H1 (cell line): ENCODE measurements at regions not wholly inside any gene's neighbourhood (a gene's known extent, or its start where the extent isn't known, plus 50 kb on each side); places are given as distances from the start of the nearest gene placed in this dataset.

Experiments used
- CTCF ChIA-PET: fragments of 300-600 bp; sonication (Branson Sonifier 250); formaldehyde crosslinking; loops from one replicate; lab custom pipeline; 2021; ENCODE audit not compliant: partially characterized antibody; lab: Charles Lee
- POLR2A ChIA-PET: fragments of 300-600 bp; sonication (Branson Sonifier 250); formaldehyde crosslinking; loops from one replicate; lab custom pipeline; 2021; ENCODE audit warnings: inconsistent platforms; ENCODE audit not compliant: partially characterized antibody; lab: Charles Lee
- DNase-seq, 2 experiments: peaks; one replicate each; pipeline versions ENCODE4 v3.0.0 to v3.0.0-alpha.2; 2010 to 2022; ENCODE audit warnings: low spot score in 2 of 2, low read depth in 1 of 2, mixed read lengths in 1 of 2
- FAIRE-seq: peaks from 2 replicates; lab custom pipeline; 2011; peaks lifted over from hg19 to GRCh38; lab: Jason Lieb, UNC
- H2AFZ ChIP-seq: 2 replicates; pipeline ENCODE4 v1.8.1; 2012; ENCODE audit warnings: low read length, inconsistent platforms
- H2AK5ac ChIP-seq: 2 replicates; pipeline ENCODE4 v1.6.1; 2013; ENCODE audit warnings: low read depth, low read length
- H2BK120ac ChIP-seq: replicated peaks from 2 replicates; pipeline ENCODE3; 2013; ENCODE audit warnings: low read depth, low read length, inconsistent platforms
- H2BK12ac ChIP-seq: 2 replicates; pipeline ENCODE4 v1.6.1; 2013; ENCODE audit warnings: low read depth, low read length
- H2BK15ac ChIP-seq: 2 replicates; pipeline ENCODE4 v1.6.1; 2013; ENCODE audit warnings: low read length
- H2BK20ac ChIP-seq: 2 replicates; pipeline ENCODE4 v1.6.1; 2013; ENCODE audit warnings: low read length
- H2BK5ac ChIP-seq: 2 replicates; pipeline ENCODE4 v1.6.1; 2013; ENCODE audit warnings: low read depth, low read length
- H3K14ac ChIP-seq: 2 replicates; pipeline ENCODE4 v1.6.1; 2013; ENCODE audit warnings: inconsistent platforms; ENCODE audit not compliant: insufficient read length
- H3K18ac ChIP-seq: 2 replicates; pipeline ENCODE4 v1.6.1; 2013; ENCODE audit warnings: low read length; ENCODE audit errors: extremely low read depth
- H3K23ac ChIP-seq: 2 replicates; pipeline ENCODE4 v1.6.1; 2013; ENCODE audit warnings: inconsistent platforms; ENCODE audit not compliant: insufficient read length
- H3K23me2 ChIP-seq: 2 replicates; pipeline ENCODE4 v1.6.1; 2013; ENCODE audit warnings: low read depth, low read length
- H3K27ac ChIP-seq: 2 replicates; pipeline ENCODE4 v1.6.1; 2011; ENCODE audit warnings: low read depth, low read length, inconsistent platforms
- H3K27me3 ChIP-seq, 4 experiments: replicated peaks in 1 of 4; 1 replicate in 1 of 4; 2 replicates in 3 of 4; pipeline versions ENCODE4 v1.6.1 to v1.8.1; 2011 to 2013; ENCODE audit warnings: low read length in 3 of 4, mild to moderate bottlenecking in 3 of 4, inconsistent platforms in 2 of 4, mixed read lengths in 2 of 4, moderate library complexity in 1 of 4; ENCODE audit not compliant: control insufficient read depth in 3 of 4, insufficient read depth in 3 of 4; ENCODE audit errors: extremely low read depth in 1 of 4
- H3K36me3 ChIP-seq, 4 experiments: 2 replicates each; pipeline versions ENCODE4 v1.6.1 to v1.8.1; 2011 to 2013; ENCODE audit warnings: mild to moderate bottlenecking in 4 of 4, low read length in 3 of 4, moderate library complexity in 2 of 4, control low read depth in 1 of 4, inconsistent platforms in 1 of 4; ENCODE audit not compliant: insufficient read depth in 4 of 4, control insufficient read depth in 2 of 4
- H3K4ac ChIP-seq: replicated peaks from 2 replicates; pipeline ENCODE3; 2013; ENCODE audit warnings: low read length, low read depth, mixed read lengths, inconsistent platforms; ENCODE audit not compliant: insufficient read length
- H3K4me1 ChIP-seq, 4 experiments: replicated peaks in 1 of 4; 1 replicate in 1 of 4; 2 replicates in 3 of 4; pipeline versions ENCODE4 v1.6.1 to v1.8.1; 2011 to 2013; ENCODE audit warnings: low read length in 3 of 4, inconsistent platforms in 2 of 4, mixed read lengths in 1 of 4; ENCODE audit not compliant: insufficient read depth in 4 of 4, control insufficient read depth in 3 of 4
- H3K4me2 ChIP-seq, 2 experiments: 2 replicates each; pipeline versions ENCODE4 v1.6.1 to v1.8.1; 2011 to 2013; ENCODE audit warnings: low read depth in 2 of 2, low read length in 2 of 2, control low read depth in 1 of 2, inconsistent platforms in 1 of 2, mild to moderate bottlenecking in 1 of 2; ENCODE audit not compliant: insufficient read depth in 1 of 2
- H3K4me3 ChIP-seq, 4 experiments: fragments of 200-600, 300-600 bp in 1 of 4; sonication (generic), shearing (Covaris generic), sonication (Bioruptor Twin) in 1 of 4; 2 replicates each; pipeline versions ENCODE4 v1.5.1 to v1.8.1; 2011 to 2016; ENCODE audit warnings: low read length in 4 of 4, low read depth in 3 of 4, control low read depth in 2 of 4, inconsistent platforms in 2 of 4, mild to moderate bottlenecking in 2 of 4, mixed read lengths in 1 of 4, moderate library complexity in 1 of 4; ENCODE audit not compliant: insufficient read depth in 2 of 4; ENCODE audit errors: extremely low read depth in 1 of 4
- H3K56ac ChIP-seq: replicated peaks from 2 replicates; pipeline ENCODE3; 2013; ENCODE audit warnings: low read depth, mild to moderate bottlenecking, mixed read lengths, low read length, inconsistent platforms; ENCODE audit not compliant: insufficient read length
- H3K79me1 ChIP-seq: 2 replicates; pipeline ENCODE4 v1.6.1; 2013; ENCODE audit warnings: low read depth, low read length, control low read depth
- H3K79me2 ChIP-seq, 2 experiments: 2 replicates each; pipeline versions ENCODE4 v1.6.1 to v1.8.1; 2012 to 2013; ENCODE audit warnings: low read length in 2 of 2, mild to moderate bottlenecking in 2 of 2, inconsistent platforms in 1 of 2; ENCODE audit not compliant: insufficient read depth in 2 of 2, control insufficient read depth in 1 of 2
- H3K9ac ChIP-seq, 4 experiments: replicated peaks in 1 of 4; 1 replicate in 1 of 4; 2 replicates in 3 of 4; pipeline versions ENCODE4 v1.6.1 to v1.8.1; 2011 to 2013; ENCODE audit warnings: low read depth in 3 of 4, low read length in 3 of 4, control low read depth in 2 of 4, mild to moderate bottlenecking in 2 of 4, moderate library complexity in 2 of 4, inconsistent platforms in 1 of 4; ENCODE audit errors: extremely low read depth in 1 of 4
- H3K9me3 ChIP-seq, 2 experiments: 2 replicates each; pipeline versions ENCODE4 v1.6.1 to v1.8.1; 2012 to 2013; ENCODE audit warnings: mild to moderate bottlenecking in 2 of 2, moderate library complexity in 2 of 2, control low read depth in 1 of 2, inconsistent platforms in 1 of 2, low read depth in 1 of 2, low read length in 1 of 2, mixed read lengths in 1 of 2; ENCODE audit not compliant: insufficient read depth in 2 of 2
- H4K20me1 ChIP-seq, 2 experiments: replicated peaks in 1 of 2; 2 replicates each; pipeline versions ENCODE3 to v1.8.1; 2011 to 2013; ENCODE audit warnings: inconsistent platforms in 2 of 2, low read length in 2 of 2, mild to moderate bottlenecking in 1 of 2; ENCODE audit not compliant: insufficient read depth in 2 of 2, control insufficient read depth in 1 of 2
- H4K5ac ChIP-seq: 2 replicates; pipeline ENCODE4 v1.6.1; 2013; ENCODE audit warnings: low read length, low read depth, mixed read lengths, inconsistent platforms; ENCODE audit not compliant: insufficient read length
- H4K8ac ChIP-seq: 2 replicates; pipeline ENCODE4 v1.8.0; 2013; ENCODE audit warnings: mild to moderate bottlenecking, moderate library complexity, low read length, inconsistent platforms; ENCODE audit not compliant: insufficient read depth; ENCODE audit errors: extremely low read depth
- H4K91ac ChIP-seq: replicated peaks from 2 replicates; pipeline ENCODE3; 2013; ENCODE audit warnings: low read length, mixed read lengths, inconsistent platforms; ENCODE audit not compliant: insufficient read length
- CBX5 ChIP-seq: fragments of 300-800, 300-1000 bp; sonication (generic); IDR thresholded peaks from 2 replicates; pipeline ENCODE4 v1.7.1; 2016; ENCODE audit warnings: antibody characterized with exemption, low read length, low read depth
- CBX8 ChIP-seq: fragments of 300-800, 300-1000 bp; sonication (generic); IDR thresholded peaks from 2 replicates; pipeline ENCODE4 v1.7.1; 2016; ENCODE audit warnings: low read depth, low read length, borderline replicate concordance
- EGR1 ChIP-seq: IDR thresholded peaks from 2 replicates; pipeline ENCODE4 v1.6.1; 2011; ENCODE audit warnings: low read depth, low read length, borderline replicate concordance
- HDAC6 ChIP-seq: IDR thresholded peaks from one replicate; pipeline ENCODE4 v1.7.1; 2012; ENCODE audit warnings: low read depth, mild to moderate bottlenecking, inconsistent platforms, low read length, moderate library complexity
- KDM1A ChIP-seq: fragments of 200-600, 300-600 bp; sonication (generic); IDR thresholded peaks from 2 replicates; pipeline ENCODE4 v1.7.1; 2016; ENCODE audit warnings: mild to moderate bottlenecking, low read length, borderline replicate concordance
- NANOG ChIP-seq: IDR thresholded peaks from 2 replicates; pipeline ENCODE4 v1.6.1; 2011; ENCODE audit warnings: low read length, low read depth, mild to moderate bottlenecking, inconsistent platforms; ENCODE audit not compliant: insufficient read depth, poor library complexity, severe bottlenecking
- RBBP5 ChIP-seq: IDR thresholded peaks from 2 replicates; pipeline ENCODE4 v1.7.1; 2012; ENCODE audit warnings: low read depth, mild to moderate bottlenecking, inconsistent platforms, low read length, moderate library complexity, borderline replicate concordance
- RFX5 ChIP-seq: IDR thresholded peaks from 2 replicates; pipeline ENCODE4 v1.6.1; 2011; ENCODE audit warnings: low read depth, low read length, improper control_type of control experiment, borderline replicate concordance
- SAP30 ChIP-seq: fragments of 300-600 bp; sonication (generic); IDR thresholded peaks from 2 replicates; pipeline ENCODE4 v1.7.1; 2012; ENCODE audit warnings: low read length, moderate library complexity, mild to moderate bottlenecking, inconsistent platforms; ENCODE audit not compliant: insufficient read depth, insufficient replicate concordance
- SP4 ChIP-seq: IDR thresholded peaks from 2 replicates; pipeline ENCODE4 v1.6.1; 2012; ENCODE audit warnings: low read length, inconsistent platforms
- SRF ChIP-seq: IDR thresholded peaks from 2 replicates; pipeline ENCODE4 v1.6.1; 2011; ENCODE audit warnings: mild to moderate bottlenecking, low read depth, low read length, moderate library complexity
- SUZ12 ChIP-seq: fragments of 200-600 bp; sonication (generic); IDR thresholded peaks from 2 replicates; pipeline ENCODE4 v1.6.1; 2012; ENCODE audit warnings: mild to moderate bottlenecking, inconsistent platforms, low read length, moderate library complexity, mixed read lengths
- TAF7 ChIP-seq: optimal IDR thresholded peaks from 2 replicates; pipeline ENCODE3; 2011; ENCODE audit warnings: low read depth, mild to moderate bottlenecking, inconsistent platforms, low read length, moderate library complexity, borderline replicate concordance
- TEAD4 ChIP-seq: IDR thresholded peaks from 2 replicates; pipeline ENCODE4 v1.6.1; 2012; ENCODE audit warnings: low read depth, low read length, inconsistent platforms, mixed read lengths
- YY1 ChIP-seq: IDR thresholded peaks from 2 replicates; pipeline ENCODE4 v1.6.1; 2011; ENCODE audit warnings: low read depth, mild to moderate bottlenecking, low read length

- Histone ChIP-seq H3K79me1 (no peaks in the 10 kb centered on the region), H3K14ac (no peak overlapping the region), H3K4ac (no peak overlapping the region), H3K27ac (no peak overlapping the region), H3K9me3 (no peaks in the 10 kb centered on the region), H3K9ac (no peak overlapping the region), H4K8ac (no peak overlapping the region), H4K20me1 (no peaks in the 10 kb centered on the region), H2BK15ac (no peak overlapping the region), H4K5ac (no peak overlapping the region), H3K4me1 (peaks cover 0 to 4% (median 0%) of the 10 kb centered on the region in 4 experiments; a peak in 2 of 7 replicates), H3K4me3 (no peak overlapping the region), H3K23me2 (no peaks in the 10 kb centered on the region), H2AFZ (no peak overlapping the region), H4K91ac (no peak overlapping the region), H2BK5ac (no peak overlapping the region), H3K36me3 (no peaks in the 10 kb centered on the region), H2BK12ac (no peak overlapping the region), H3K79me2 (no peaks in the 10 kb centered on the region), H2BK20ac (no peak overlapping the region), H3K56ac (no peak overlapping the region), H3K4me2 (no peak overlapping the region), H3K18ac (no peak overlapping the region), H2BK120ac (no peak overlapping the region), H3K23ac (no peak overlapping the region), H2AK5ac (no peak overlapping the region), H3K27me3 (no peaks in the 10 kb centered on the region)
- POLR2A ChIA-PET = interaction anchor here (0.6 to 0.8 kb wide), 2 partner anchors 36 to 247 kb away, joined by 3 read pairs; no protein-coding TSS in a partner anchor
- FAIRE-seq = no peak
- CTCF ChIA-PET = interaction anchor here (0.6 to 1.0 kb wide), 2 partner anchors 49 to 119 kb away, joined by 3 read pairs; no protein-coding TSS in a partner anchor
- DNase-seq = no peak
- no peak for TF ChIP-seq KDM1A
- no peak for TF ChIP-seq HDAC6
- TF ChIP-seq SAP30 = no peak
- no peak for TF ChIP-seq CBX5
- no peak for TF ChIP-seq SRF
- no peak for TF ChIP-seq EGR1
- no peak for TF ChIP-seq TEAD4
- TF ChIP-seq TAF7 = no peak
- TF ChIP-seq YY1 = no peak
- no peak for TF ChIP-seq SP4
- no peak for TF ChIP-seq RBBP5
- no peak for TF ChIP-seq SUZ12
- TF ChIP-seq RFX5 = no peak
- no peak for TF ChIP-seq NANOG
- TF ChIP-seq CBX8 = no peak
Measured at GRCh38 chr2:55101466-55101865, 51.2 kb upstream of the RTN4 start.
